Transverse colon (tissue), 3 donors: ENCODE measurements at regions not wholly inside any gene's neighbourhood (a gene's known extent, or its start where the extent isn't known, plus 50 kb on each side); places are given as distances from the start of the nearest gene placed in this dataset.

ENCODE experiments used
- CTCF ChIP-seq, 5 experiments: fragments of 200-600 bp in 3 of 5; fragments of 450-650 bp in 2 of 5; sonication (generic) in 3 of 5; IDR thresholded peaks; 1 replicate in 2 of 5; 2 replicates in 3 of 5; pipeline ENCODE4 v1.5.1; 2016 to 2017; ENCODE audit warnings: antibody characterized with exemption in 5 of 5, inconsistent platforms in 3 of 5, mild to moderate bottlenecking in 2 of 5, moderate library complexity in 1 of 5
- POLR2A ChIP-seq: fragments of 450-650 bp; IDR thresholded peaks from one replicate; pipeline ENCODE4 v1.6.1; 2016; ENCODE audit warnings: antibody characterized with exemption, mild to moderate bottlenecking, moderate library complexity

- TF ChIP-seq CTCF (IDR thresholded peaks at IDR 0.05) (no peak), POLR2A (no peak)
Observed at GRCh38 chr6:91193446-91193845, 606.6 kb upstream of the MAP3K7 start.
